Activated naive CD8-positive, alpha-beta T cell treated with anti-CD3 and anti-CD28 coated beads, Interleukin-2, amount 50 U/mL, for 16 hours (primary cell): ENCODE measurements at regions not wholly inside any gene's neighbourhood (a gene's known extent, or its start where the extent isn't known, plus 50 kb on each side); places are given as distances from the start of the nearest gene placed in this dataset.
"Not testable (repeated sequence)": the region's sequence is repeated elsewhere in the genome, so short reads cannot be mapped to it uniquely, and the experiment has no call there.

Experiments used
- DNase-seq: peaks from one replicate; pipeline ENCODE4 v3.0.0-alpha.2; 2020; ENCODE audit warnings: low read depth, low spot score

- not testable (repeated sequence) for DNase-seq
Measured at GRCh38 chr1:761791-762190, 75.3 kb upstream of the OR4F16 start.

- not testable (repeated sequence) for DNase-seq
Measured at GRCh38 chr1:771449-771848, 85.0 kb upstream of the OR4F16 start.

- DNase-seq: not testable (repeated sequence)
Measured at GRCh38 chr1:777480-778180, 91.2 kb upstream of the OR4F16 start.

GRCh38 chr1:778451-779278, 92.2 kb upstream of the OR4F16 start:
- DNase-seq: peak; percentile 98

- not testable (repeated sequence) for DNase-seq
Measured at GRCh38 chr1:779621-780020, 93.2 kb upstream of the OR4F16 start.

GRCh38 chr1:788835-789234, 102.4 kb upstream of the OR4F16 start:
- no peak for DNase-seq

- DNase-seq: not testable (repeated sequence)
Measured at GRCh38 chr1:789606-790005, 103.2 kb upstream of the OR4F16 start.

- DNase-seq: not testable (repeated sequence)
Measured at GRCh38 chr1:790388-790930, 104.0 kb upstream of the OR4F16 start.

- DNase-seq: not testable (repeated sequence)
Measured at GRCh38 chr1:794310-794709, 107.9 kb upstream of the OR4F16 start.

- DNase-seq: not testable (repeated sequence)
Measured at GRCh38 chr1:794918-795584, 108.6 kb upstream of the OR4F16 start.

GRCh38 chr1:797649-798048, 111.2 kb upstream of the OR4F16 start:
- DNase-seq: not testable (repeated sequence)

GRCh38 chr1:800397-800796, 113.9 kb upstream of the OR4F16 start:
- DNase-seq: not testable (repeated sequence)

GRCh38 chr1:804378-805115, 118.1 kb upstream of the OR4F16 start:
- not testable (repeated sequence) for DNase-seq

GRCh38 chr1:805310-805709, 118.4 kb upstream of the SAMD11 start:
- not testable (repeated sequence) for DNase-seq

GRCh38 chr1:807066-807465, 116.7 kb upstream of the SAMD11 start:
- DNase-seq: not testable (repeated sequence)

GRCh38 chr1:807699-808390, 115.9 kb upstream of the SAMD11 start:
- DNase-seq: not testable (repeated sequence)

GRCh38 chr1:810949-811348, 112.8 kb upstream of the SAMD11 start:
- DNase-seq: not testable (repeated sequence)

GRCh38 chr1:812535-813127, 111.1 kb upstream of the SAMD11 start:
- not testable (repeated sequence) for DNase-seq

GRCh38 chr1:814543-814942, 109.2 kb upstream of the SAMD11 start:
- not testable (repeated sequence) for DNase-seq
